ENCODE measurements at regions not wholly inside any gene's neighbourhood (a gene's known extent, or its start where the extent isn't known, plus 50 kb on each side); places are given as distances from the start of the nearest gene placed in this dataset.
"Not testable (repeated sequence)": the region's sequence is repeated elsewhere in the genome, so short reads cannot be mapped to it uniquely, and the experiment has no call there.

- in situ Hi-C loops (cut with HindIII; ENCODE audit: low sequenced_read_pairs) = no loop called here
These were observed 231.4 kb upstream of the TUT7 start for GRCh38 chr9:86585422-86586143.

- in situ Hi-C loops (cut with HindIII; ENCODE audit: low sequenced_read_pairs) = no loop called here
These were observed 226.5 kb upstream of the TUT7 start for GRCh38 chr9:86580688-86581087.

- in situ Hi-C loops (cut with HindIII; ENCODE audit: low sequenced_read_pairs) = no loop called here
These were observed 224.5 kb upstream of the TUT7 start for GRCh38 chr9:86578722-86579121.

GRCh38 chr9:86577420-86578333, 223.5 kb upstream of the TUT7 start:
- in situ Hi-C loops (cut with HindIII; ENCODE audit: low sequenced_read_pairs) = no loop called here

GRCh38 chr9:86575825-86576525, 221.8 kb upstream of the TUT7 start:
- in situ Hi-C loops (cut with HindIII; ENCODE audit: low sequenced_read_pairs) = no loop called here

- in situ Hi-C loops (cut with HindIII; ENCODE audit: low sequenced_read_pairs) = no loop called here
These were observed 220.9 kb upstream of the TUT7 start for GRCh38 chr9:86575137-86575536.

GRCh38 chr9:86573886-86574285, 219.7 kb upstream of the TUT7 start:
- in situ Hi-C loops (cut with HindIII; ENCODE audit: low sequenced_read_pairs) = no loop called here

- in situ Hi-C loops (cut with HindIII; ENCODE audit: low sequenced_read_pairs) = no loop called here
These were observed 218.7 kb upstream of the TUT7 start for GRCh38 chr9:86572904-86573303.

GRCh38 chr9:86565603-86566002, 211.4 kb upstream of the TUT7 start:
- in situ Hi-C loops (cut with HindIII; ENCODE audit: low sequenced_read_pairs) = not testable (repeated sequence)

GRCh38 chr9:86563936-86564335, 209.7 kb upstream of the TUT7 start:
- in situ Hi-C loops (cut with HindIII; ENCODE audit: low sequenced_read_pairs) = no loop called here

GRCh38 chr9:86563350-86563749, 209.1 kb upstream of the TUT7 start:
- in situ Hi-C loops (cut with HindIII; ENCODE audit: low sequenced_read_pairs) = no loop called here

- in situ Hi-C loops (cut with HindIII; ENCODE audit: low sequenced_read_pairs) = no loop called here
These were observed 208.5 kb upstream of the TUT7 start for GRCh38 chr9:86562691-86563090.

- in situ Hi-C loops (cut with HindIII; ENCODE audit: low sequenced_read_pairs) = no loop called here
These were observed 203.7 kb upstream of the TUT7 start for GRCh38 chr9:86557918-86558317.

GRCh38 chr9:86557063-86557766, 203.0 kb upstream of the TUT7 start:
- in situ Hi-C loops (cut with HindIII; ENCODE audit: low sequenced_read_pairs) = no loop called here

GRCh38 chr9:86555661-86556060, 201.5 kb upstream of the TUT7 start:
- in situ Hi-C loops (cut with HindIII; ENCODE audit: low sequenced_read_pairs) = no loop called here

GRCh38 chr9:86550401-86550800, 196.2 kb upstream of the TUT7 start:
- in situ Hi-C loops (cut with HindIII; ENCODE audit: low sequenced_read_pairs) = no loop called here

- in situ Hi-C loops (cut with HindIII; ENCODE audit: low sequenced_read_pairs) = no loop called here
These were observed 195.7 kb upstream of the TUT7 start for GRCh38 chr9:86549920-86550319.

- in situ Hi-C loops (cut with HindIII; ENCODE audit: low sequenced_read_pairs) = no loop called here
These were observed 195.2 kb upstream of the TUT7 start for GRCh38 chr9:86549401-86549811.

- in situ Hi-C loops (cut with HindIII; ENCODE audit: low sequenced_read_pairs) = no loop called here
These were observed 194.0 kb upstream of the TUT7 start for GRCh38 chr9:86548220-86548619.

- in situ Hi-C loops (cut with HindIII; ENCODE audit: low sequenced_read_pairs) = no loop called here
These were observed 193.4 kb upstream of the TUT7 start for GRCh38 chr9:86547571-86547970.

- in situ Hi-C loops (cut with HindIII; ENCODE audit: low sequenced_read_pairs) = no loop called here
These were observed 192.5 kb upstream of the TUT7 start for GRCh38 chr9:86546712-86547111.

Measured in DLD1 (cell line).